ENCODE measurements at regions not wholly inside any gene's neighbourhood (a gene's known extent, or its start where the extent isn't known, plus 50 kb on each side); places are given as distances from the start of the nearest gene placed in this dataset.

GRCh38 chr7:12987238-12987637, 299.8 kb downstream of the ARL4A start:
- intact Hi-C loops (cut with DNase I): no loop called here
- H3K36me3 ChIP-seq: no peaks in the 10 kb centered on the region
- H3K27ac ChIP-seq: no peak overlapping the region
- DNase-seq (no peak), ATAC-seq (no peak)
- H3K4me3 ChIP-seq: no peak overlapping the region
- no peaks in the 10 kb centered on the region for H3K9me3 ChIP-seq
- no peak for TF ChIP-seq CTCF (IDR thresholded peaks at IDR 0.05)
- TF ChIP-seq POLR2A (IDR thresholded peaks at IDR 0.05): no peak
- no peaks in the 10 kb centered on the region for H3K4me1 ChIP-seq
- no peaks in the 10 kb centered on the region for H3K27me3 ChIP-seq

- intact Hi-C loops (cut with DNase I): no loop called here
- Histone ChIP-seq H3K27me3 (no peaks in the 10 kb centered on the region), H3K9me3 (no peaks in the 10 kb centered on the region), H3K4me1 (no peaks in the 10 kb centered on the region), H3K27ac (no peak overlapping the region), H3K36me3 (no peaks in the 10 kb centered on the region), H3K4me3 (no peak overlapping the region)
- ATAC-seq: no peak
- WGBS, 4 donors: 94 to 96% (median 95%) methylated on average over 4 of the region's 4 CpGs
- no peak for TF ChIP-seq CTCF (IDR thresholded peaks at IDR 0.05)
- no peak for TF ChIP-seq POLR2A (IDR thresholded peaks at IDR 0.05)
- no peak for DNase-seq
These were observed 303.0 kb downstream of the ARL4A start for GRCh38 chr7:12990440-12990839.

GRCh38 chr7:12993025-12993424, 305.6 kb downstream of the ARL4A start:
- intact Hi-C loops (cut with DNase I): no loop called here
- TF ChIP-seq POLR2A (IDR thresholded peaks at IDR 0.05) (no peak), CTCF (IDR thresholded peaks at IDR 0.05) (no peak)
- DNase-seq (no peak), ATAC-seq (no peak)
- Histone ChIP-seq H3K9me3 (peaks cover 0 to 4% (median 0%) of the 10 kb centered on the region in 12 donors), H3K36me3 (no peaks in the 10 kb centered on the region), H3K4me3 (no peak overlapping the region), H3K27ac (no peak overlapping the region), H3K4me1 (no peaks in the 10 kb centered on the region), H3K27me3 (no peaks in the 10 kb centered on the region)

- H3K9me3 ChIP-seq: peaks cover 0 to 23% (median 4%) of the 10 kb centered on the region in 12 donors
- TF ChIP-seq POLR2A (IDR thresholded peaks at IDR 0.05): no peak
- TF ChIP-seq CTCF (IDR thresholded peaks at IDR 0.05): no peak
- H3K27me3 ChIP-seq: no peaks in the 10 kb centered on the region
- no peak for ATAC-seq
- H3K36me3 ChIP-seq: no peaks in the 10 kb centered on the region
- H3K4me3 ChIP-seq: no peak overlapping the region
- WGBS, 4 donors: 82 to 89% (median 84%) methylated on average over 2 of the region's 2 CpGs
- intact Hi-C loops (cut with DNase I): no loop called here
- no peaks in the 10 kb centered on the region for H3K4me1 ChIP-seq
- H3K27ac ChIP-seq: no peak overlapping the region
- no peak for DNase-seq
These were observed 308.6 kb downstream of the ARL4A start for GRCh38 chr7:12995912-12996469.

All from heart left ventricle (tissue), 16 donors.